Stomach (tissue), 4 donors: ENCODE measurements at regions not wholly inside any gene's neighbourhood (a gene's known extent, or its start where the extent isn't known, plus 50 kb on each side); places are given as distances from the start of the nearest gene placed in this dataset.

Source experiments
- CTCF ChIP-seq, 7 experiments: fragments of 450-650 bp in 4 of 7; fragments of 200-600 bp in 3 of 7; sonication (generic) in 3 of 7; IDR thresholded peaks; one replicate each; pipeline ENCODE4 v1.5.1; 2016 to 2019; ENCODE audit warnings: antibody characterized with exemption in 7 of 7, control low read depth in 2 of 7, mild to moderate bottlenecking in 1 of 7
- EP300 ChIP-seq: sonication (generic); formaldehyde crosslinking; IDR thresholded peaks from one replicate; pipeline ENCODE4 v1.6.1; 2017; ENCODE audit warnings: antibody characterized with exemption
- POLR2A ChIP-seq, 4 donors: fragments of 450-650 bp; IDR thresholded peaks; one replicate each; pipeline ENCODE4 v1.6.1; 2016; ENCODE audit warnings: antibody characterized with exemption in 4 of 4, control low read depth in 2 of 4, mild to moderate bottlenecking in 1 of 4, moderate library complexity in 1 of 4

- TF ChIP-seq EP300 (no peak), CTCF (IDR thresholded peaks at IDR 0.05) (no peak), POLR2A (IDR thresholded peaks at IDR 0.05) (no peak)
Observed at GRCh38 chr13:73215823-73216222, 157.0 kb downstream of the KLF5 start.
